Activated CD8-positive, alpha-beta T cell treated with anti-CD3 and anti-CD28 coated beads for 36 hours (primary cell): ENCODE measurements at regions not wholly inside any gene's neighbourhood (a gene's known extent, or its start where the extent isn't known, plus 50 kb on each side); places are given as distances from the start of the nearest gene placed in this dataset.

Experiments
- ATAC-seq: fragments of 200-7000 bp; cut with Tn5 transposase; one replicate; pipeline ENCODE4 v1.10.0; 2021; ENCODE audit warnings: mild to moderate bottlenecking, moderate library complexity
- CTCF ChIA-PET: fragments of 350-600 bp; sonication (Branson Sonifier 250); formaldehyde crosslinking; loops from one replicate; lab custom pipeline; 2021; ENCODE audit warnings: antibody characterized with exemption; lab: Charles Lee
- POLR2A ChIA-PET: fragments of 350-600 bp; sonication (Branson Sonifier 250); formaldehyde crosslinking; loops from one replicate; lab custom pipeline; 2021; ENCODE audit warnings: antibody characterized with exemption; lab: Charles Lee
- DNase-seq: peaks from one replicate; pipeline ENCODE4 v3.0.0-alpha.2; 2020
- H3K27ac Mint-ChIP-seq: one replicate; pipeline ENCODE4 v1.8.0; 2021; ENCODE audit warnings: mild to moderate bottlenecking, mixed read lengths
- H3K27me3 Mint-ChIP-seq: one replicate; pipeline ENCODE4 v1.8.0; 2021; ENCODE audit warnings: mixed read lengths
- H3K36me3 Mint-ChIP-seq: one replicate; pipeline ENCODE4 v1.8.0; 2021; ENCODE audit warnings: low read depth, mixed read lengths
- H3K4me1 Mint-ChIP-seq: one replicate; pipeline ENCODE4 v1.8.0; 2021; ENCODE audit warnings: low read depth, mixed read lengths
- H3K4me3 Mint-ChIP-seq: one replicate; pipeline ENCODE4 v1.8.0; 2021; ENCODE audit warnings: mild to moderate bottlenecking, moderate library complexity, mixed read lengths
- H3K9me3 Mint-ChIP-seq: one replicate; pipeline ENCODE4 v1.8.0; 2021; ENCODE audit warnings: mixed read lengths
- intact Hi-C: fragments of 100-400 bp; cut with micrococcal nuclease; formaldehyde crosslinking; loops from one replicate; pipeline ENCODE4 v1.10.0; 2022
- TF ChIP-seq, protein P1 (sequence below): fragments of 200-600 bp; IDR thresholded peaks from one replicate; pipeline ENCODE4 v1.8.0; 2022; ENCODE audit warnings: antibody characterized with exemption, mild to moderate bottlenecking

DNA sequence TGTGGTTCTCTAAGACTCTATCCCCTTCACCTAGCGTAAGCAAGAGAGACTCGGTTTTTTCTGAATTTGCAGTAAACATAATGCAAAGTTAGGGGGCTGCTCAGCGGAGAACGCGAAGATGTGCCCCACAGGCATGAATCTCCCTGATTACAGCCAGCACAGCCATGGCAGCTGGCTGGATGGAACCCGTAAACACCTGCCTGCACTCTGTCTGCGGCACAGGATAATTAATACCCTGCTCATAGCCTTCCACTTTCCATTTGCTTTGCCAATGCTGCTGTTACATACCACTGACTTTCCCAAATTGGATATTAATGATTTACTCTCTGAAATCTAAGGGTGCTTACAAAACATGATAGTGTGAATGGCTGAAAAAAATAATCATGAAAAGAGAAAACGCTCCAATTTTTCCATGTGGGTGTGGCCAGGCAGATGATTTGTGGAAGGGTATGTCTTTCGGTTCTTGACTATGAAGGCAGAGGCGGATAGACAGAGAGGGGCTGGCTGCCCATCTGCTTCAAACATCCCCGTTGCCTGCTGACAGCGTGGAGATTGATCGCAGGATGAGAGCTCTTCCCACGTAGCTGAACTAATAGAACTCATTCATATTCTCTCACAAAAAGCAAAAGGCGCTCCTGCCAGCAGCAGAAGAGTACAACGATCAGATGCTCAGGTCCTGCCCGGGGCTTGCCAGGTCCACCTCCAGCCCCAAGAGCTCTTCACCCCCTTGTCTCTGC, 193.2 kb upstream of the GHITM start:
- Mint-ChIP-seq H3K36me3 (no peaks in the 10 kb centered on the region), H3K4me3 (no peak overlapping the region), H3K27ac (no peak overlapping the region), H3K4me1 (no peaks in the 10 kb centered on the region), H3K27me3 (peaks cover 1% of the 10 kb centered on the region), H3K9me3 (no peaks in the 10 kb centered on the region)
- no peak for ATAC-seq
- DNase-seq, result no peak
- intact Hi-C loops, result no loop called here
- TF ChIP-seq, protein P1, sequence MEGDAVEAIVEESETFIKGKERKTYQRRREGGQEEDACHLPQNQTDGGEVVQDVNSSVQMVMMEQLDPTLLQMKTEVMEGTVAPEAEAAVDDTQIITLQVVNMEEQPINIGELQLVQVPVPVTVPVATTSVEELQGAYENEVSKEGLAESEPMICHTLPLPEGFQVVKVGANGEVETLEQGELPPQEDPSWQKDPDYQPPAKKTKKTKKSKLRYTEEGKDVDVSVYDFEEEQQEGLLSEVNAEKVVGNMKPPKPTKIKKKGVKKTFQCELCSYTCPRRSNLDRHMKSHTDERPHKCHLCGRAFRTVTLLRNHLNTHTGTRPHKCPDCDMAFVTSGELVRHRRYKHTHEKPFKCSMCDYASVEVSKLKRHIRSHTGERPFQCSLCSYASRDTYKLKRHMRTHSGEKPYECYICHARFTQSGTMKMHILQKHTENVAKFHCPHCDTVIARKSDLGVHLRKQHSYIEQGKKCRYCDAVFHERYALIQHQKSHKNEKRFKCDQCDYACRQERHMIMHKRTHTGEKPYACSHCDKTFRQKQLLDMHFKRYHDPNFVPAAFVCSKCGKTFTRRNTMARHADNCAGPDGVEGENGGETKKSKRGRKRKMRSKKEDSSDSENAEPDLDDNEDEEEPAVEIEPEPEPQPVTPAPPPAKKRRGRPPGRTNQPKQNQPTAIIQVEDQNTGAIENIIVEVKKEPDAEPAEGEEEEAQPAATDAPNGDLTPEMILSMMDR, result no peak
- ChIA-PET CTCF (no interaction called here), POLR2A (no interaction called here)

DNA sequence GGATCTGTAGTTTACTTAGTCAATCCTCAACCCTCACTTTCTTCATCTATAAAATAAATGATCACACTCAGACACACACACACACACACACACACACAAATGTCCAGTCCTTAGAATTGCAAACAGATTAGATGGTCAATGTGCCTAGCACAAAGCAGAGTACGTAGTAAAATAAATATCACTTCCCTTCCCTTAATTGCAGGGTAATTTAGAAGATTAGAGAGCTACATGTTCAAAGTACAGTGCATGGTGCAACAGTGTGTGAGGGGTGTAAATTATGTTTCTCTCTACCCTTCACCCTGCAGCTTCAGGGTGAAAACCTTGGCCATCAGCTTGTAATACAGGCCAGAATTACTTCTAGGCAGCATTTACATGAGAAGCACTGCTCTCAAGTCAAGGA, 187.0 kb upstream of the GHITM start:
- DNase-seq (no peak), ATAC-seq (no peak)
- TF ChIP-seq, protein P1, result no peak
- H3K9me3 Mint-ChIP-seq, result no peaks in the 10 kb centered on the region
- H3K36me3 Mint-ChIP-seq, result no peaks in the 10 kb centered on the region
- no peak overlapping the region for H3K27ac Mint-ChIP-seq
- ChIA-PET CTCF (no interaction called here), POLR2A (no interaction called here)
- intact Hi-C loops, result no loop called here
- H3K27me3 Mint-ChIP-seq, result peaks cover 2% of the 10 kb centered on the region
- no peak overlapping the region for H3K4me3 Mint-ChIP-seq
- H3K4me1 Mint-ChIP-seq, result no peaks in the 10 kb centered on the region

DNA sequence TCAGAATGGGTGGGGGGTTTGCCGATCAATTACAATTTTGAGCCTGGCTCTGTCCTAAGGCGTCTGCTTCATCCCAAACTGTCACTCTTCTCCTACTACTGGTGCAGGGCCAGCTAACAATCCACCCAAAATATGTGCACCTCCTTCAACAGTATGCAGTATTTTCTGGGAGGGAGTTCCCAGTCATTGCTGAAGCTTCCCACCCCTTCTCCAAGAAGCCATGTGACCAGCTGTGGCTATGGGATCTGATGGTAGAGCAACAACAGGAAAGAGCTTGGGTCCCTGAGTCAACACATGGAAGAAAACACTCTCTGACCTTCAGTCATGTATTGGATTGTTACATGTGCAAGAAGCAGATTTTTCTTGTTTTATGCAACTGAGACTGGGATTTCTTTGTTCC, 185.7 kb upstream of the GHITM start:
- H3K27me3 Mint-ChIP-seq, result peaks cover 2% of the 10 kb centered on the region
- H3K9me3 Mint-ChIP-seq, result no peaks in the 10 kb centered on the region
- intact Hi-C loops, result no loop called here
- DNase-seq (no peak), ATAC-seq (no peak)
- TF ChIP-seq, protein P1, result no peak
- no peak overlapping the region for H3K4me3 Mint-ChIP-seq
- no peak overlapping the region for H3K27ac Mint-ChIP-seq
- CTCF ChIA-PET, result no interaction called here
- no peaks in the 10 kb centered on the region for H3K36me3 Mint-ChIP-seq
- H3K4me1 Mint-ChIP-seq, result no peaks in the 10 kb centered on the region
- POLR2A ChIA-PET, result interaction anchor here (0.9 kb wide), 1 partner anchor 24 kb away, joined by 3 read pairs; no protein-coding TSS in a partner anchor

DNA sequence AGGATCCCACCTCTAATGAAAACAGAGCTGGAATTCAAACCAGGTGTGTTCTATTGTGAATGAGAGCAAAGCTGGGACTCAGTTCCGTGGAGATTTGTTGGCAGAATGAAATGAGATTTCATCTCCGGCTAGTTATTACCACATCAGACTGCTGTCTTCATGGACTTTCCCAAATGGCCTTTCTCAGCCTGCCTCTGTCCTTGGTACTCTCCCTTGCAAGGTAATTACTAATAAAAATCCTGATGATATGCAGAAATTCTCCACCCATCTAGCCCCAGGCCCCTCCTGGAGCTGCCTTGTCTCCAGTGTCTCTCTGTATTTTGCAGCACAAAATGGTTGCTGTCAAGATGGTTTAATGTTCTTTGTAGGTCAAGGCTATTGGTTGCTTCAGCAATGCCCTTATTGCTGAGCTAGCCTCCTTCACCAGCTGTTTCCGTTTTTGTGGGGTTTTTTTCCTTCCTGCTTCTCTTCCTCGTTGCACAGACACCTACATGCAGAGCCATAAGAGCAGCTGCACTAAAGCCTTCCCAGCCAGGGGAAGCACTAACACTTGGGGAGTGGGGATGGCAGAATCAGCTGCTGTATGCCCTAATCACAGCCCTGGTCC, 185.0 kb upstream of the GHITM start:
- no peaks in the 10 kb centered on the region for H3K36me3 Mint-ChIP-seq
- ATAC-seq (no peak), DNase-seq (no peak)
- CTCF ChIA-PET, result no interaction called here
- peaks cover 2% of the 10 kb centered on the region for H3K27me3 Mint-ChIP-seq
- H3K27ac Mint-ChIP-seq, result no peak overlapping the region
- POLR2A ChIA-PET, result interaction anchor here (0.9 kb wide), 1 partner anchor 25 kb away, joined by 3 read pairs; no protein-coding TSS in a partner anchor
- intact Hi-C loops, result no loop called here
- TF ChIP-seq, protein P1, result no peak
- no peaks in the 10 kb centered on the region for H3K9me3 Mint-ChIP-seq
- no peaks in the 10 kb centered on the region for H3K4me1 Mint-ChIP-seq
- H3K4me3 Mint-ChIP-seq, result no peak overlapping the region

DNA sequence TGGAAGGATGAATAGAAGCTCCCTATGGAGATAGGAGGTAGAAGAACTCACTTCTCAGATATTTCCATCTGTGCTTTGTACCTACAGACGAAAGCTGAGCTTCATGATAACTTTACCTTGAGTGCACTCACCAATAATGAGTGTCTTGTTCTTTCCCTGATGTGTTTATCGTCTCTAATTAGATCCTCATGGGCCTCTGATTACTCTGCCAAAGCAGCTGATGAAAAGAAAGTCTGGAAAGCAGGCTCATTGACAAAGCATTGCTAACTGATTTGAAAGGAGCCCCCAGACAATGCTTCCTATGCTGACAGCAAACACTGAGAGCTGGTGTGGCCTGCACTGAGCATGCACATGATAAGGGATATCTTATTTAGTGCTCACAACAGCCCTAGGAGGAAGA, 183.9 kb upstream of the GHITM start:
- DNase-seq (no peak), ATAC-seq (no peak)
- H3K4me3 Mint-ChIP-seq, result no peak overlapping the region
- H3K27ac Mint-ChIP-seq, result no peak overlapping the region
- ChIA-PET CTCF (no interaction called here), POLR2A (no interaction called here)
- intact Hi-C loops, result no loop called here
- TF ChIP-seq, protein P1, result no peak
- no peaks in the 10 kb centered on the region for H3K4me1 Mint-ChIP-seq
- H3K9me3 Mint-ChIP-seq, result no peaks in the 10 kb centered on the region
- H3K27me3 Mint-ChIP-seq, result peaks cover 2% of the 10 kb centered on the region
- no peaks in the 10 kb centered on the region for H3K36me3 Mint-ChIP-seq
